ENCODE measurements at regions not wholly inside any gene's neighbourhood (a gene's known extent, or its start where the extent isn't known, plus 50 kb on each side); places are given as distances from the start of the nearest gene placed in this dataset.
"Not testable (repeated sequence)": the region's sequence is repeated elsewhere in the genome, so short reads cannot be mapped to it uniquely, and the experiment has no call there.

- intact Hi-C loops (cut with DNase I): no loop called here
- peak; percentile 54 for DNase-seq (ENCODE audit: low spot score)
Observed at GRCh38 chr7:4604456-4604940, 77.6 kb upstream of the FOXK1 start.

- intact Hi-C loops (cut with DNase I): no loop called here
- DNase-seq (ENCODE audit: low spot score): no peak
Observed at GRCh38 chr7:4606797-4607196, 75.3 kb upstream of the FOXK1 start.

DNA sequence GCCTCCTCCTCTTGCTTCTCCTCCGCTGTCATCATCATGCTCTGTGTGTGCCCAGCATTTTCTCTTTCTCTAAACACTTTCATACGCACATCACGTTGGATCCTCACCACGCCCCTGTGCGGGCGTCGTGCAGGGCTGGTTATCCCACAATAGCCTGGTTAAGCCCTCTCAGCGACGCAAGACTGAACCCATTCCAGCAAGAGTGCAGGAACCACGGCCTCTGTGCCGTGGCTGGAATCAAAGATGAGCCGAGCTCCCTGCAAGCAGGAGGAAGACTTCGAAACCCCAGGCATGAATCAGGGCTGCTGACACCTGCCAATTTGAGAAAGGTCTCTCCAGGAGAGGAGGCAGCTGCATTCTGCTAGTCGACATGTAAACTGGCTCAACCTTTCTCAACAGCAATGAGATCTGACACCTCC, 74.8 kb upstream of the FOXK1 start:
- peak; percentile 66 for DNase-seq (ENCODE audit: low spot score)
- intact Hi-C loops (cut with DNase I): no loop called here

DNA sequence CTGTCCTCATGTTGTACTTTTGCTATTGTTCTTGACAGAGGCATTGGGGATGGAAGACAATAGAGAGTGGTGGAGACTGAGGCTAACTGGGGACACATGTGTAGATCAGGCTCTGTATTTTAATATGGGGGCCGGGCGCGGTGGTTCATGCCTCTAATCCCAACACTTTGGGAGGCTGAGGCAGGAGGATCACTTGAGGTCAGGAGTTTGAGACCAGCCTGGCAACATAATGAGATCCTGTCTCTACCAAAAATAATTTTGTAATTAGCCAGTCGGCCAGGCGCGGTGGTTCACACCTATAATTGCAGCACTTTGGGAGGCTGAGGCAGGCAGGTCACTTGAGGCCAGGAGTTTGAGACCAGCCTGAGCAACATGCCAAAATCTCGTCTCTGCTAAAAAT, 72.5 kb upstream of the FOXK1 start:
- DNase-seq (ENCODE audit: low spot score): peak; percentile 65
- intact Hi-C loops (cut with DNase I): not testable (repeated sequence)

GRCh38 chr7:4610768-4611467, 71.2 kb upstream of the FOXK1 start:
- intact Hi-C loops (cut with DNase I): loop anchor here (1.0 to 2.0 kb wide), 2 partner anchors 20 to 143 kb away; no protein-coding TSS in a partner anchor
- no peak for DNase-seq (ENCODE audit: low spot score)

- intact Hi-C loops (cut with DNase I): no loop called here
- DNase-seq (ENCODE audit: low spot score): no peak
Observed at GRCh38 chr7:4612237-4612636, 69.9 kb upstream of the FOXK1 start.

GRCh38 chr7:4612939-4613841, 68.9 kb upstream of the FOXK1 start:
- DNase-seq (ENCODE audit: low spot score): peak; percentile 83
- intact Hi-C loops (cut with DNase I): no loop called here

DNA sequence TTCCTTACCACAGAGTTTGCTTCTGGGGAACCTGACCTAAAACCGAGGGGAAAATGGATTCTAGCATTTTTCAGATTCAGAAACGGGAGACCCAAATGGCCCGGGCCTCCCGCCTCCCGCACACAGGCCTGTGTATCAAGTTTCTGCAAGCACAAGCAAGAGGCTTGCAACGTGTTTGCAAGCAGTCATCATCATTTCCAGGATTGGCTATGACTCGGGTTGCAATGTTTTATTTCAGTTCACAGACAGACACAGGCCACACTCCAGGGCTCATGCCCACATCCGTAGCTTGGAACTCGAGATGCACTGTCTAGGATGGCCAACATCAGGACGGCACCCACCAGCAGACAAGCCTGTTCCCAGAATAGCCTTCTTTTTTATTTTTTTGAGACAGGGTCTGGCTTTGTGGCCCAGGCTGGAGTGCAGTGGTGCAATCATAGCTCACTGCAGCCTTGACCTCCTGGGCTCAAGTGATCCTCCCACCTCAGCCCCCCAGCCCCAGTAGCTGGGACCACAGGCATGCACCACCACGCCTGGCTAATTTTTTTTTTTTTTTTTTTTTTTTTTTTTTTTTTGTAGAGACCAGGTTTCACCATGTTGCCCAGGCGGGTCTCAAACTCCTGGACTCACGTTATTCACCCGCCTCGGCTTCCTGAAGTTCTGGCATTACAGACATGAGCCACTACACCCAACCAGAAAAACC, 68.1 kb upstream of the FOXK1 start:
- DNase-seq (ENCODE audit: low spot score): no peak
- intact Hi-C loops (cut with DNase I): no loop called here

- intact Hi-C loops (cut with DNase I): no loop called here
- DNase-seq (ENCODE audit: low spot score): no peak
Observed at GRCh38 chr7:4616116-4616515, 66.0 kb upstream of the FOXK1 start.

- intact Hi-C loops (cut with DNase I): no loop called here
Observed at GRCh38 chr7:4621396-4621795, 60.7 kb upstream of the FOXK1 start.

GRCh38 chr7:4626318-4626845, 55.7 kb upstream of the FOXK1 start:
- DNase-seq (ENCODE audit: low spot score): no peak
- intact Hi-C loops (cut with DNase I): no loop called here

More at GRCh38 chr7:4621396-4621795, 60.7 kb upstream of the FOXK1 start:
- DNase-seq (ENCODE audit: low spot score): no peak

DNA sequence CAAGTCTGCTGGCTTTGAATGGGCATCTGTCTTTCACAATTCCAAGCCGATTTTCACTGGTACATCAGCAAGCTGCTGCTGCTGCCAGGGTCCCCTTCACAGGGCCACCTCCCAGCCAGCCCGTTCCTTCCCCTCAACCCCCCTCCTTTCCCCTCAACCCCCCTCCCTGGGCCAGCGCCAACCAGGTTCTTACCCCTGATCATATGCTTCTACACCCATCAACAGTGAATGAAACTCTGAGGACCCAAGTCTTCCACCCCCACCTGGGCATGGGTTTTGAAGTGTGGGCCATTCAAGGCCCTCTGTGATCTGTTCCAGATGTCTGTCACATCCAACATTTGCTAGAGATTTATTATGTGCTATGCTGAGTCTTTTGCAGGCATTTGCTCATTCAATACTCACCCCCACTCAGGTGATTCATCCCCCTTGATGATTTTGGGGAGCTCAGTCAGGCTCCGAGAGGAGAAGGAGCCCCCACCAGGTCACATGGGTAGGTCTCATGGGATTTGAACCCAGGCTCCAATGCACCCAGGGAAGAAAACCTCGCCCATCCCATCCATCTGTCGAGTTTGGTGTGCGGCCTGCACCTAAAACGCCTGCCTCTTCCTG, 52.7 kb upstream of the FOXK1 start:
- no peak for DNase-seq (ENCODE audit: low spot score)

DNA sequence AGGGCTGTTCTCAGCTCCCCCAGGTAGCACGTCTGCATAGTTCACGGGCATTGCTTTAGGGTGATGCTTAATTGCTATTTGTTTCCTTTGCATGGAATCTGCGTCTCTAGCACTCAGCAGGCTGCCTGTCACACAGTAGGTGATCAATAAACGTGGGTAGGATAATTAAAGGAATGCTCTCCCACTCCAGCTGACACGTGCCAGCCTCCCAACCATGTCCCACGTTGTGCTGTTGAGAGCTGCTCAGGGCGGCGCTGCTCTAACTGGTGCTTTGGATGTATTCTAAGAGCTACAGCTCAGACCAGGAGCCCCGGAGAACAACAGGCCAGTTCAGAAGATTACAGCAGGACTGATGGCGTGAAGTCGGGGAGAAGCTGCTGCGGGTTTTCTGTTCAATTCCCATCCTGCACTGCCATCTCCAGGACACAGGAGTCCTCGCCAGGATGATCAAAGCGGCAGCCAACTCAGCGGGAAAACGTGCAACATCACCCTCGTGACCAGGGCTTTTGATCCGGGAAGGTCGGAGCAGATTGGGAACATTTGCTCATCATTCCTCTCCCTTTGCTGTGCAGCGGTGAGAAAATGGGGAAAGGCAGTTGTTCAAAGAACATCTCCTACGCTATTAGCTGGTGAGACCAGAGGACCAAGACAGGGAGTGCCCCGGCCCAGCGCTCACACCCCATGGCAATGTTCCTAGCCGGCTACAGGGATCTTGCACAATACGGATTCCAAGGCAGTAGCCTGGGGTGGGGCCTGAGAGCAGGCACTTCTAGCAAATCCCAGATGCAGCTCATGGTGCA, 50.5 kb upstream of the FOXK1 start:
- intact Hi-C loops (cut with DNase I): loop anchor here (2.0 kb wide), 1 partner anchor 21 kb away; no protein-coding TSS in a partner anchor
- peak; percentile 81 for DNase-seq (ENCODE audit: low spot score)

More for the DNA sequence above, 52.7 kb upstream of the FOXK1 start:
- intact Hi-C loops (cut with DNase I): no loop called here
